ENCODE measurements at regions not wholly inside any gene's neighbourhood (a gene's known extent, or its start where the extent isn't known, plus 50 kb on each side); places are given as distances from the start of the nearest gene placed in this dataset.
"Not testable (repeated sequence)": the region's sequence is repeated elsewhere in the genome, so short reads cannot be mapped to it uniquely, and the experiment has no call there.

DNA sequence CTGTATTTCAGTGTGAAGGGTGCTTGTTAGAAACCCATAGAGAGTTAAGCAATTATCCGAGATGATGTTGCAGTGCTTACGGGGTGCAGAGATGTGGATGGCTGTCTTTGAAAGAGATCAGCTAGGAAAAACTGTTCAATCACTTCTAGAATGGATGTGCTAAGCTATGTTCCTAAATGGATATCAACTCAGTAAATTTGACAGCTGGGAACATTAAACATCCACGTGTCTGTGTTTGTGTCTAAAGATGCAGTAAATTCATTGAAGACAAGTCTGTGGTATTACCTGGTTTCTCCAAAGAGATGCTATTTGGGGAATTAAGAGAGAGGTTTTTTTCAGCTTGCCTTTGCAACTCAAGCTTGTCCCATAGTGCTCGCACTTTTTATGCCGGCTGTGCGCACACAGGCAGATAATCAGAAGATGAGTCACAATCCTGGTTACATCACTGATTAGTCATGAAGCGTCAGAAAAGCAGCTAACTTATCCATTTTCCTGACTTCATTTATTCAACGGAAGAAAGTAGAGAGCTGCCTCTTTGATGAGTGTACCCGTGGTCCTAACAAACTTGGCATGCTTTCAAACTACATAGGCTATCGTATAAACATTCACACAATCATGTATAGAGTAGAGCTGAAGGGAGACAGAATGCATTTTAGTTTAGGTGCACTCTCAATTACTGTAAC is 691.7 kb upstream of the SLC35B3 start:
- TF ChIP-seq, protein P1, sequence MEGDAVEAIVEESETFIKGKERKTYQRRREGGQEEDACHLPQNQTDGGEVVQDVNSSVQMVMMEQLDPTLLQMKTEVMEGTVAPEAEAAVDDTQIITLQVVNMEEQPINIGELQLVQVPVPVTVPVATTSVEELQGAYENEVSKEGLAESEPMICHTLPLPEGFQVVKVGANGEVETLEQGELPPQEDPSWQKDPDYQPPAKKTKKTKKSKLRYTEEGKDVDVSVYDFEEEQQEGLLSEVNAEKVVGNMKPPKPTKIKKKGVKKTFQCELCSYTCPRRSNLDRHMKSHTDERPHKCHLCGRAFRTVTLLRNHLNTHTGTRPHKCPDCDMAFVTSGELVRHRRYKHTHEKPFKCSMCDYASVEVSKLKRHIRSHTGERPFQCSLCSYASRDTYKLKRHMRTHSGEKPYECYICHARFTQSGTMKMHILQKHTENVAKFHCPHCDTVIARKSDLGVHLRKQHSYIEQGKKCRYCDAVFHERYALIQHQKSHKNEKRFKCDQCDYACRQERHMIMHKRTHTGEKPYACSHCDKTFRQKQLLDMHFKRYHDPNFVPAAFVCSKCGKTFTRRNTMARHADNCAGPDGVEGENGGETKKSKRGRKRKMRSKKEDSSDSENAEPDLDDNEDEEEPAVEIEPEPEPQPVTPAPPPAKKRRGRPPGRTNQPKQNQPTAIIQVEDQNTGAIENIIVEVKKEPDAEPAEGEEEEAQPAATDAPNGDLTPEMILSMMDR (IDR thresholded peaks at IDR 0.05; ENCODE audit: unreplicated experiment in 3 of 3), result no peak

DNA sequence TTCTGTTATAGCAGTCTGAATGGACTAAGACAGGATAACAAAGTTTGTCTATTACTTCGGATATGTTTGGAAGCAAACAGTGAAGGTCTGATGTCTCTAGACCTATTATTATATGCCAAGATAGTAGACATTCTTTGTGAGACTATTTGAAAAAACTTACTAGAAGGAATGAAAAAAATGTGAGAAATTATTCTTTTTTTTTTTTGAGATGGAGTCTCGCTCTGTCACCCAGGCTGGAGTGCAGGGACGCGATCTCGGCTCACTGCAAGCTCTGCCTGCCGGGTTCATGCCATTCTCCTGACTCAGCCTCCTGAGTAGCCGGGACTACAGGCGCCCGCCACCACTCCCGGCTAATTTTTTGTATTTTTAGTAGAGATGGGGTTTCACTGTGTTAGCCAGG is 690.7 kb upstream of the SLC35B3 start:
- H3K9me3 Mint-ChIP-seq; H3K27ac Mint-ChIP-seq; H3K36me3 Mint-ChIP-seq (ENCODE audit: low read depth); H3K4me3 Mint-ChIP-seq; H3K4me1 Mint-ChIP-seq; H3K27me3 Mint-ChIP-seq (ENCODE audit: low read depth): not testable (repeated sequence)

More for the DNA sequence above, 691.7 kb upstream of the SLC35B3 start:
- no peaks in the 10 kb centered on the region for H3K27me3 Mint-ChIP-seq (ENCODE audit: low read depth)
- H3K9me3 Mint-ChIP-seq, result peaks cover 3% of the 10 kb centered on the region
- H3K27ac Mint-ChIP-seq, result no peak overlapping the region
- no peaks in the 10 kb centered on the region for H3K36me3 Mint-ChIP-seq (ENCODE audit: low read depth)
- no peak overlapping the region for H3K4me3 Mint-ChIP-seq
- peaks cover 5% of the 10 kb centered on the region for H3K4me1 Mint-ChIP-seq

DNA sequence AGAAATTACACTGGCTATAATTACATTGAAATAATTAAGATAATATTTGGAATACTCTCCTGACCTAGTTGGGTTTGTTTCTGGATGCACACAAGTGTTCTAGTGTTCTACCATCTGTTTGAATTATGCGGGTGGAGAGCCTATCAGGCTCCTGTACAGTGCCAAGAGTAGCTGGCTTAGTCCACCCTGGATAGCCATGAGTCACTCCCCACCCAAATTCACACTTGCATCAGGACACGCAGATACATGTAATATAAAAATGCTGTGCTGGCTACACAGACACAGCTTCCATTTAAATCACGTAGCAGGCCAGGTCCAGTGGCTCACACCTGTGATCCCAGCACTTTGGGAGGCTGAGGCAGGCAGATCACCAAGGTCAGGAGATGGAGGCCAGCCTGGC is 686.2 kb upstream of the SLC35B3 start:
- Mint-ChIP-seq H3K4me3 (no peak overlapping the region), H3K27me3 (ENCODE audit: low read depth) (no peaks in the 10 kb centered on the region), H3K36me3 (ENCODE audit: low read depth) (no peaks in the 10 kb centered on the region), H3K27ac (no peak overlapping the region), H3K9me3 (no peaks in the 10 kb centered on the region), H3K4me1 (no peaks in the 10 kb centered on the region)
- TF ChIP-seq, protein P1 (IDR thresholded peaks at IDR 0.05; ENCODE audit: unreplicated experiment in 3 of 3), result no peak

DNA sequence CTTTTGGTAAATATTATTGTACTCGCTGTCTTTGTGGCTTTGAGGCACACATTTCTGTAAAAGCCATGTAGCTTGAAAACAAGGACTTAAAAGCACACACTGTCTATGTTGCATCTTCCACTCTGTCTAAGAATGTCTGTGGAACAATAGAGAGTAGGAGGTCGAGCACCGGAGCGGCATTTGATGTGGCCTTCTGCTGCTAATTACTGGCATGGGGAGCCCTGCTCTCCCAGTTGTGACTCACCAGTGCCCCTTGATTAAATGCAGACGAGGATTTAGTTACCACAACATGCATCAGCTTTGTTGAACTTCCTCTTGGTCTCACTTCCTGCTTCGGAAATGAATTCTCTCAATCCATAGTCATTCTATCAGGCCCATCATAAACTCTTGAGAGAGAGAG is 680.7 kb upstream of the SLC35B3 start:
- Mint-ChIP-seq H3K4me3 (no peak overlapping the region), H3K9me3 (no peaks in the 10 kb centered on the region)

DNA sequence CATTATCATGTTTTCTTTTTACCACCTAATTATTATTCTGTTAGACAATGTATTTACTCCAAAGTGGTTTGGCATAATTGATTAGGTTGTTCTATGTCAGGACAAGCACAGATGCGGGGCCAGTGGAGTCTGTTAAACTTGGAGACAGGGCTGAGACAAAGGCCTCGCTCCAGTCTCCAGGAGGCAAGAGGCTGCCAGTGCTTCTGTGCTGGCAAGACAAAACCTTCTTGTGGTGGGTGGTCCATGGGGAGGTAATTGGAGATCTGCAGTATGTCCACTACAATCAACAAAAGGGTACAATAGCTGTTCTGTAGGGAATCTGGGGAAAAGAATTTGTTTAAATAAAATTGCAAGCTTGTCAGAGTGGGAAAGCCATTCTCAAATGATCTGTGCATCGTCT is 677.2 kb upstream of the SLC35B3 start:
- H3K4me3 Mint-ChIP-seq, result no peak overlapping the region
- no peaks in the 10 kb centered on the region for H3K9me3 Mint-ChIP-seq
- no peaks in the 10 kb centered on the region for H3K27me3 Mint-ChIP-seq (ENCODE audit: low read depth)
- TF ChIP-seq, protein P1 (IDR thresholded peaks at IDR 0.05; ENCODE audit: unreplicated experiment in 3 of 3), result no peak
- H3K36me3 Mint-ChIP-seq (ENCODE audit: low read depth), result no peaks in the 10 kb centered on the region
- no peak overlapping the region for H3K27ac Mint-ChIP-seq
- H3K4me1 Mint-ChIP-seq, result no peaks in the 10 kb centered on the region

More for the DNA sequence above, 680.7 kb upstream of the SLC35B3 start:
- H3K36me3 Mint-ChIP-seq (ENCODE audit: low read depth), result no peaks in the 10 kb centered on the region
- TF ChIP-seq, protein P1 (IDR thresholded peaks at IDR 0.05; ENCODE audit: unreplicated experiment in 3 of 3), result no peak
- no peaks in the 10 kb centered on the region for H3K4me1 Mint-ChIP-seq
- no peaks in the 10 kb centered on the region for H3K27me3 Mint-ChIP-seq (ENCODE audit: low read depth)
- H3K27ac Mint-ChIP-seq, result no peak overlapping the region

DNA sequence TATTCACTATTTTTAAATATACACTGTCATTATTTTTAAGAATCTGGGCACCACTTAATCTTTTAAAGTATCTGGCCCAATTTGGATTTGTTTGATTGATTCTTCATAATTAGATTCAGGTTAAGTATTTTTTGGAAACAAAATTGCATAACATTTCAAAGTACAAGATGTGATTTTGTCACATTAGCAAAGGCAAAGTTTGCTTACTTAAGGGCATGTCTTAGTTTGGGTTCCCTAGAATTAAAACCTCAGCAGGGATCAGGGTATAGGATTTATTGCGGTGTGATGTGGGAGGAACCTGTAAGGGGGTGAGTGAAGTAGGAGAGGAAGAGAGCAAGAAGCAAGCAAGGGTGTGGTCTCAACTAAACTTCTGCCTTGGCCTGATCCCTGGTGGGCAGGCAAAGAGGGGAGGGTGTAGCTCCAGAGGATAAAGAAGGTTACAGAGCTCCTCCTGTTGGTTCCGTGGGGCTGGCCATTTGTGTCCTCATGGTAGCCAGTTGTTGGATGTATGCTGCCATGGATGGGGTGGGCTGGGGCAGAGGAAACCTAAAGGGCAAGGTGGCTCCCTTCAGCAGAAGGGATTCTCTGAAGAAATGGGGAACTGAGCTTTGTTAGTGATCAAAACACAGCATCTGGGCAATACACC is 668.7 kb upstream of the SLC35B3 start:
- H3K27ac Mint-ChIP-seq, result no peak overlapping the region
- H3K36me3 Mint-ChIP-seq (ENCODE audit: low read depth), result no peaks in the 10 kb centered on the region
- H3K9me3 Mint-ChIP-seq, result no peaks in the 10 kb centered on the region
- H3K27me3 Mint-ChIP-seq (ENCODE audit: low read depth), result no peaks in the 10 kb centered on the region
- TF ChIP-seq, protein P1 (IDR thresholded peaks at IDR 0.05; ENCODE audit: unreplicated experiment in 3 of 3), result no peak
- no peak overlapping the region for H3K4me3 Mint-ChIP-seq
- H3K4me1 Mint-ChIP-seq, result no peaks in the 10 kb centered on the region

Data from nephron (organoid).